ENCODE measurements at regions not wholly inside any gene's neighbourhood (a gene's known extent, or its start where the extent isn't known, plus 50 kb on each side); places are given as distances from the start of the nearest gene placed in this dataset.

GRCh38 chr18:25962176-25962575 lies 128.2 kb downstream of the SS18 start:
- no peak for TF ChIP-seq CTCF (IDR thresholded peaks at IDR 0.05; ENCODE audit: low read depth, low read length)
- no peak for TF ChIP-seq EZH2phosphoT487 (IDR thresholded peaks at IDR 0.05; ENCODE audit: low read depth)

All from OCI-LY3 (cell line).